SK-N-SH (cell line): ENCODE measurements at regions not wholly inside any gene's neighbourhood (a gene's known extent, or its start where the extent isn't known, plus 50 kb on each side); places are given as distances from the start of the nearest gene placed in this dataset.

ENCODE experiments used
- CTCF ChIA-PET: fragments of 300-600, 350-600 bp; formaldehyde crosslinking; extraction: SDS; loops from one replicate; lab custom pipeline; 2021; lab: Yijun Ruan, JAX
- POLR2A ChIA-PET: fragments of 350-600 bp; sonication (Branson Sonifier 250); formaldehyde crosslinking; extraction: SDS; loops from one replicate; lab custom pipeline; 2020; ENCODE audit warnings: antibody characterized with exemption, inconsistent platforms; lab: Yijun Ruan, JAX
- DNase-seq: peaks from one replicate; pipeline ENCODE4 v3.0.0; 2012
- H2AFZ ChIP-seq: fragments of 200-600 bp; sonication (generic); 2 replicates; pipeline ENCODE4 v1.8.1; 2016; ENCODE audit warnings: antibody characterized with exemption, mild to moderate bottlenecking, low read depth
- H3F3A ChIP-seq: fragments of 200-600 bp; sonication (generic); replicated peaks from 2 replicates; pipeline ENCODE3; 2016; ENCODE audit warnings: antibody characterized with exemption, mild to moderate bottlenecking; ENCODE audit not compliant: insufficient read depth
- H3K27ac ChIP-seq, 2 experiments: fragments of 200-500 bp in 1 of 2; fragments of 200-600 bp in 1 of 2; sonication (Bioruptor generic) in 1 of 2; sonication (generic), shearing (Covaris generic) in 1 of 2; 2 replicates each; pipeline versions ENCODE4 v1.5.1 to v1.6.1; 2014 to 2016; ENCODE audit warnings: low read depth in 2 of 2, inconsistent platforms in 1 of 2, low read length in 1 of 2, mild to moderate bottlenecking in 1 of 2, mixed read lengths in 1 of 2
- H3K27me3 ChIP-seq: fragments of 200-600 bp; sonication (generic), shearing (Covaris generic); 2 replicates; pipeline ENCODE4 v1.6.1; 2016; ENCODE audit warnings: mixed run types; ENCODE audit not compliant: insufficient read depth
- H3K36me3 ChIP-seq, 2 experiments: fragments of 200-500 bp in 1 of 2; fragments of 200-600 bp in 1 of 2; sonication (Bioruptor generic) in 1 of 2; sonication (generic) in 1 of 2; replicated peaks in 1 of 2; 2 replicates each; pipeline versions ENCODE3 to v1.5.1; 2014 to 2016; ENCODE audit warnings: low read length in 1 of 2, mild to moderate bottlenecking in 1 of 2; ENCODE audit not compliant: insufficient read depth in 2 of 2, control insufficient read depth in 1 of 2
- H3K4me1 ChIP-seq, 2 experiments: fragments of 200-500 bp in 1 of 2; fragments of 200-600 bp in 1 of 2; sonication (Bioruptor generic) in 1 of 2; sonication (generic), shearing (Covaris generic) in 1 of 2; 2 replicates each; pipeline versions ENCODE4 v1.5.1 to v1.6.1; 2014 to 2016; ENCODE audit warnings: low read depth in 1 of 2, low read length in 1 of 2, mixed run types in 1 of 2; ENCODE audit not compliant: insufficient read depth in 2 of 2, control insufficient read depth in 1 of 2
- H3K4me2 ChIP-seq: fragments of 200-600 bp; sonication (generic), shearing (Covaris generic); 2 replicates; pipeline ENCODE4 v1.6.1; 2017; ENCODE audit warnings: mixed run types
- H3K4me3 ChIP-seq, 2 experiments: fragments of 200-500 bp in 1 of 2; fragments of 200-600 bp in 1 of 2; sonication (Bioruptor generic) in 1 of 2; sonication (generic), shearing (Covaris generic) in 1 of 2; 2 replicates each; pipeline versions ENCODE4 v1.5.1 to v1.8.1; 2014 to 2016; ENCODE audit warnings: low read depth in 2 of 2, inconsistent platforms in 1 of 2, low read length in 1 of 2, mild to moderate bottlenecking in 1 of 2, mixed read lengths in 1 of 2, moderate library complexity in 1 of 2
- H3K79me2 ChIP-seq: fragments of 200-600 bp; sonication (generic); 2 replicates; pipeline ENCODE4 v1.8.1; 2017; ENCODE audit warnings: mild to moderate bottlenecking; ENCODE audit not compliant: insufficient read depth
- H3K9ac ChIP-seq: fragments of 200-600 bp; sonication (generic); 2 replicates; pipeline ENCODE4 v1.6.1; 2017; ENCODE audit warnings: mixed run types
- H3K9me2 ChIP-seq: fragments of 200-600 bp; sonication (generic); 2 replicates; pipeline ENCODE4 v1.6.1; 2017; ENCODE audit warnings: mixed run types
- H3K9me3 ChIP-seq: fragments of 200-600 bp; sonication (generic); 2 replicates; pipeline ENCODE4 v1.6.1; 2017; ENCODE audit warnings: mixed run types, mild to moderate bottlenecking, moderate library complexity
- H4K20me1 ChIP-seq: fragments of 200-600 bp; sonication (generic); 2 replicates; pipeline ENCODE4 v1.6.1; 2017; ENCODE audit warnings: mild to moderate bottlenecking, mixed run types; ENCODE audit not compliant: insufficient read depth
- CHD2 ChIP-seq: fragments of 150-350 bp; IDR thresholded peaks from 2 replicates; pipeline ENCODE4 v1.6.1; 2018; ENCODE audit warnings: low read length; ENCODE audit not compliant: partially characterized antibody
- ELF1 ChIP-seq: IDR thresholded peaks from 2 replicates; pipeline ENCODE4 v1.4.0; 2012
- EP300 ChIP-seq, 2 experiments: IDR thresholded peaks; 2 replicates each; pipeline versions ENCODE4 v1.4.0 to v1.6.1; 2012; ENCODE audit warnings: borderline replicate concordance in 1 of 2, low read depth in 1 of 2, low read length in 1 of 2
- EZH2phosphoT487 ChIP-seq: fragments of 200-600 bp; sonication (generic); IDR thresholded peaks from 2 replicates; pipeline ENCODE4 v1.6.1; 2017; ENCODE audit warnings: low read depth, mixed run types, mild to moderate bottlenecking, antibody characterized with exemption, moderate library complexity, borderline replicate concordance
- FOSL2 ChIP-seq: IDR thresholded peaks from 2 replicates; pipeline ENCODE4 v1.4.0; 2012; ENCODE audit warnings: low read depth, mild to moderate bottlenecking, moderate library complexity, borderline replicate concordance
- FOXJ3 ChIP-seq: sonication (generic); formaldehyde crosslinking; IDR thresholded peaks from 2 replicates; pipeline ENCODE4 v1.5.1; 2020; ENCODE audit warnings: mild to moderate bottlenecking, missing genetic modification reagents
- FOXM1 ChIP-seq: IDR thresholded peaks from 2 replicates; pipeline ENCODE4 v1.4.0; 2012; ENCODE audit warnings: low read depth, mild to moderate bottlenecking
- GABPA ChIP-seq: IDR thresholded peaks from 2 replicates; pipeline ENCODE4 v1.4.0; 2012; ENCODE audit warnings: low read depth, mild to moderate bottlenecking
- MEF2A ChIP-seq: IDR thresholded peaks from 2 replicates; pipeline ENCODE4 v1.4.0; 2012; ENCODE audit warnings: low read depth, borderline replicate concordance
- NRF1 ChIP-seq: IDR thresholded peaks from 2 replicates; pipeline ENCODE4 v1.6.1; 2012; ENCODE audit warnings: low read depth, mild to moderate bottlenecking, low read length
- POLR2AphosphoS5 ChIP-seq: IDR thresholded peaks from 2 replicates; pipeline ENCODE4 v1.6.1; 2012; ENCODE audit warnings: low read depth, low read length
- RAD21 ChIP-seq: IDR thresholded peaks from 2 replicates; pipeline ENCODE4 v1.6.1; 2012; ENCODE audit warnings: mild to moderate bottlenecking, low read length
- RCOR1 ChIP-seq: fragments of 150-350 bp; IDR thresholded peaks from 2 replicates; pipeline ENCODE4 v1.6.1; 2017; ENCODE audit warnings: antibody characterized with exemption, low read length
- RFX5 ChIP-seq: IDR thresholded peaks from 2 replicates; pipeline ENCODE4 v1.6.1; 2012; ENCODE audit warnings: mild to moderate bottlenecking, improper control_type of control experiment, low read length
- SMC3 ChIP-seq: IDR thresholded peaks from 2 replicates; pipeline ENCODE4 v1.6.1; 2012; ENCODE audit warnings: low read depth, low read length, improper control_type of control experiment
- TEAD4 ChIP-seq: IDR thresholded peaks from 2 replicates; pipeline ENCODE4 v1.4.0; 2012; ENCODE audit warnings: mild to moderate bottlenecking, borderline replicate concordance; ENCODE audit not compliant: insufficient read depth
- YY1 ChIP-seq: IDR thresholded peaks from 2 replicates; pipeline ENCODE4 v1.4.0; 2012; ENCODE audit warnings: low read depth, mild to moderate bottlenecking
- WGBS: methylation state at CpG from one replicate; pipeline ENCODE4 v1.1.6; 2017; ENCODE audit warnings: low lambda C conversion rate; 5-methylcytosine and 5-hydroxymethylcytosine counted together
- TF ChIP-seq, protein P1 (sequence below): IDR thresholded peaks from 2 replicates; pipeline ENCODE4 v1.4.0; 2012; ENCODE audit warnings: low read depth, borderline replicate concordance
- TF ChIP-seq, protein P2 (sequence below): fragments of 200-600 bp; sonication (generic); IDR thresholded peaks from 2 replicates; pipeline ENCODE4 v1.6.1; 2017; ENCODE audit warnings: antibody characterized with exemption, mild to moderate bottlenecking, moderate library complexity
- TF ChIP-seq, protein P3 (sequence below): IDR thresholded peaks from 2 replicates; pipeline ENCODE4 v1.4.0; 2012; ENCODE audit warnings: low read depth
- TF ChIP-seq, protein P4 (sequence below): IDR thresholded peaks from 2 replicates; pipeline ENCODE4 v1.4.0; 2012; ENCODE audit warnings: low read depth, borderline replicate concordance

DNA sequence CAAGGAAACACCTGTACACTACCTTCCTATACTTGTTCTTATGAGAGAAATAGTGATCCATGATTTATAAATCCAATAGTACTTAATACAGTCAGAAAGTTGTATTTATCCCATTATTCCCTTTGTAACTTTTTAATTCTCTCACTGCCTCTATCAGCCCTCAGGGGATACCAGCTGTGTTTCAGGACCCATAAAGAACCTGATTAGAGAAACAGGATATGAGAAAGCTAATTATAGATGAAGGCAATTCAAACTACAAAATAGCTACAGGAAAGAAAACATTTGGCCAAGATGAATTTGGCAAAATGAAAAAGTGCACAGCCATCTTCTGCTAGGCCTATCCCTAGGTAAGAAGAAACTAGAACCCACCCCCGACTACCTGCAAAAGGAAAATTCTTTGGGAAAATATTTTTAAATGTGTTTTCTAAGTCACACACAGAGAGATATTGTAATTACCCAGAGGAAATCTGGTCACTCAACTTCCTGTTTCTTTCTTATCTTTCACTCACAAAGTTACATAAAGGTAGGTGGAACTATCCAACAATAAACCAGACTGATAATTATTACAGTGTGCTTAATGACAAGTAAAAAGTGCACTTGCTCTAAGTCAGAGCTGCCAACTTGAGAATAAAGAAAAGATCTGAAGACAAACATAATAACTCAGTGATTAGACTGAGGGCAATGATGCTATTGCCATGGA lies 836.5 kb upstream of the HTR2C start:
- Histone ChIP-seq H3K9ac (no peak overlapping the region), H2AFZ (no peak overlapping the region), H3F3A (no peaks in the 10 kb centered on the region), H3K4me2 (no peak overlapping the region), H3K27me3 (no peaks in the 10 kb centered on the region), H3K9me2 (no peaks in the 10 kb centered on the region), H3K79me2 (no peaks in the 10 kb centered on the region), H3K9me3 (no peaks in the 10 kb centered on the region), H3K27ac (no peak overlapping the region), H4K20me1 (no peaks in the 10 kb centered on the region), H3K4me1 (no peaks in the 10 kb centered on the region), H3K36me3 (no peaks in the 10 kb centered on the region), H3K4me3 (no peak overlapping the region)
- DNase-seq: no peak
- POLR2A ChIA-PET: no interaction called here
- 8% methylated on average over 1 of the region's 1 CpG for WGBS
- CTCF ChIA-PET: interaction anchor here (1.0 kb wide), 1 partner anchor 26 kb away, joined by 3 read pairs; no protein-coding TSS in a partner anchor
- no peak for TF ChIP-seq RFX5
- TF ChIP-seq RCOR1: no peak
- TF ChIP-seq, protein P1, sequence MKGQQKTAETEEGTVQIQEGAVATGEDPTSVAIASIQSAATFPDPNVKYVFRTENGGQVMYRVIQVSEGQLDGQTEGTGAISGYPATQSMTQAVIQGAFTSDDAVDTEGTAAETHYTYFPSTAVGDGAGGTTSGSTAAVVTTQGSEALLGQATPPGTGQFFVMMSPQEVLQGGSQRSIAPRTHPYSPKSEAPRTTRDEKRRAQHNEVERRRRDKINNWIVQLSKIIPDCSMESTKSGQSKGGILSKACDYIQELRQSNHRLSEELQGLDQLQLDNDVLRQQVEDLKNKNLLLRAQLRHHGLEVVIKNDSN: no peak
- no peak for TF ChIP-seq FOSL2
- TF ChIP-seq, protein P2, sequence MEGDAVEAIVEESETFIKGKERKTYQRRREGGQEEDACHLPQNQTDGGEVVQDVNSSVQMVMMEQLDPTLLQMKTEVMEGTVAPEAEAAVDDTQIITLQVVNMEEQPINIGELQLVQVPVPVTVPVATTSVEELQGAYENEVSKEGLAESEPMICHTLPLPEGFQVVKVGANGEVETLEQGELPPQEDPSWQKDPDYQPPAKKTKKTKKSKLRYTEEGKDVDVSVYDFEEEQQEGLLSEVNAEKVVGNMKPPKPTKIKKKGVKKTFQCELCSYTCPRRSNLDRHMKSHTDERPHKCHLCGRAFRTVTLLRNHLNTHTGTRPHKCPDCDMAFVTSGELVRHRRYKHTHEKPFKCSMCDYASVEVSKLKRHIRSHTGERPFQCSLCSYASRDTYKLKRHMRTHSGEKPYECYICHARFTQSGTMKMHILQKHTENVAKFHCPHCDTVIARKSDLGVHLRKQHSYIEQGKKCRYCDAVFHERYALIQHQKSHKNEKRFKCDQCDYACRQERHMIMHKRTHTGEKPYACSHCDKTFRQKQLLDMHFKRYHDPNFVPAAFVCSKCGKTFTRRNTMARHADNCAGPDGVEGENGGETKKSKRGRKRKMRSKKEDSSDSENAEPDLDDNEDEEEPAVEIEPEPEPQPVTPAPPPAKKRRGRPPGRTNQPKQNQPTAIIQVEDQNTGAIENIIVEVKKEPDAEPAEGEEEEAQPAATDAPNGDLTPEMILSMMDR: no peak
- no peak for TF ChIP-seq RAD21
- no peak for TF ChIP-seq TEAD4
- TF ChIP-seq EP300 (IDR thresholded peaks at IDR 0.05; ENCODE audit: borderline replicate concordance in 1 of 2, low read depth in 1 of 2, low read length in 1 of 2): no peak
- no peak for TF ChIP-seq POLR2AphosphoS5
- TF ChIP-seq GABPA: no peak
- no peak for TF ChIP-seq CHD2
- TF ChIP-seq ELF1: no peak
- no peak for TF ChIP-seq FOXJ3
- no peak for TF ChIP-seq MEF2A
- TF ChIP-seq EZH2phosphoT487: no peak
- TF ChIP-seq YY1: no peak

DNA sequence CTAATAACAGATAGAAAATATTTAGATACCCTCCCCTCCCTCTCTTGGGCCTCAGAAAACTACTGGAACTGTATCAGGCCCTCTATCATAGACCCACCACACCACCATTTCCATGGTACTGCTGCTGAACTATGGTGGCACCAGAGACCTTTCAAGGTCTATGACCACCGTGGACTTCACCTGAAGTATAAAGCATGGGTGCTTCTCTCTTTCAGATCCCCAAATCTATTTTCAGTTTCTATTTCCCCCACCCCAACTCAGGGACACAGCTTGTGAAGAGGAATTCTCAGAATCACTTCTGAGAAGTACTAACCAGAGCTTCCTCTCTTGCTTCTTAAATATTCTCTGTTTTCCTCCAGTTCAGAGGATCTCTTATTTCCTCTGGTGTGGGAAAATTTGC lies 840.8 kb upstream of the HTR2C start:
- 23% methylated on average over 1 of the region's 1 CpG for WGBS
- Histone ChIP-seq H3K79me2 (no peaks in the 10 kb centered on the region), H3K36me3 (no peaks in the 10 kb centered on the region), H3K9me2 (no peaks in the 10 kb centered on the region), H3K4me2 (no peak overlapping the region), H3K4me3 (no peak overlapping the region), H4K20me1 (no peaks in the 10 kb centered on the region), H3K27me3 (no peaks in the 10 kb centered on the region), H3K4me1 (no peaks in the 10 kb centered on the region), H2AFZ (no peak overlapping the region), H3K9me3 (no peaks in the 10 kb centered on the region), H3K9ac (no peak overlapping the region), H3K27ac (no peak overlapping the region), H3F3A (no peaks in the 10 kb centered on the region)
- ChIA-PET CTCF (interaction anchor here (2.0 kb wide), 1 partner anchor 869 kb away, joined by 5 read pairs; no protein-coding TSS in a partner anchor), POLR2A (no interaction called here)
- no peak for DNase-seq
- TF ChIP-seq, protein P2: no peak
- no peak for TF ChIP-seq FOXM1
- no peak for TF ChIP-seq MEF2A
- TF ChIP-seq, protein P3, sequence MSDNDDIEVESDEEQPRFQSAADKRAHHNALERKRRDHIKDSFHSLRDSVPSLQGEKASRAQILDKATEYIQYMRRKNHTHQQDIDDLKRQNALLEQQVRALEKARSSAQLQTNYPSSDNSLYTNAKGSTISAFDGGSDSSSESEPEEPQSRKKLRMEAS: no peak
- TF ChIP-seq, protein P4, sequence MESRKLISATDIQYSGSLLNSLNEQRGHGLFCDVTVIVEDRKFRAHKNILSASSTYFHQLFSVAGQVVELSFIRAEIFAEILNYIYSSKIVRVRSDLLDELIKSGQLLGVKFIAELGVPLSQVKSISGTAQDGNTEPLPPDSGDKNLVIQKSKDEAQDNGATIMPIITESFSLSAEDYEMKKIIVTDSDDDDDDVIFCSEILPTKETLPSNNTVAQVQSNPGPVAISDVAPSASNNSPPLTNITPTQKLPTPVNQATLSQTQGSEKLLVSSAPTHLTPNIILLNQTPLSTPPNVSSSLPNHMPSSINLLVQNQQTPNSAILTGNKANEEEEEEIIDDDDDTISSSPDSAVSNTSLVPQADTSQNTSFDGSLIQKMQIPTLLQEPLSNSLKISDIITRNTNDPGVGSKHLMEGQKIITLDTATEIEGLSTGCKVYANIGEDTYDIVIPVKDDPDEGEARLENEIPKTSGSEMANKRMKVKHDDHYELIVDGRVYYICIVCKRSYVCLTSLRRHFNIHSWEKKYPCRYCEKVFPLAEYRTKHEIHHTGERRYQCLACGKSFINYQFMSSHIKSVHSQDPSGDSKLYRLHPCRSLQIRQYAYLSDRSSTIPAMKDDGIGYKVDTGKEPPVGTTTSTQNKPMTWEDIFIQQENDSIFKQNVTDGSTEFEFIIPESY: no peak
- TF ChIP-seq POLR2AphosphoS5: no peak
- TF ChIP-seq SMC3: no peak
- TF ChIP-seq NRF1: no peak
- TF ChIP-seq ELF1: no peak
